Retinal pigment epithelial cell (primary cell): ENCODE measurements at regions not wholly inside any gene's neighbourhood (a gene's known extent, or its start where the extent isn't known, plus 50 kb on each side); places are given as distances from the start of the nearest gene placed in this dataset.

Experiments used
- DNase-seq: peaks from one replicate; pipeline ENCODE4 v3.0.0-alpha.2; 2010; ENCODE audit warnings: low read depth
- H3K4me3 ChIP-seq: 2 replicates; pipeline ENCODE4 v1.5.1; 2011; ENCODE audit warnings: mild to moderate bottlenecking, low read length, control low read depth, moderate library complexity
- TF ChIP-seq, protein P1 (sequence below): conservative IDR thresholded peaks from 2 replicates; pipeline ENCODE4 v1.5.1; 2011; ENCODE audit warnings: low read depth, low read length, control low read depth, inconsistent platforms

DNA sequence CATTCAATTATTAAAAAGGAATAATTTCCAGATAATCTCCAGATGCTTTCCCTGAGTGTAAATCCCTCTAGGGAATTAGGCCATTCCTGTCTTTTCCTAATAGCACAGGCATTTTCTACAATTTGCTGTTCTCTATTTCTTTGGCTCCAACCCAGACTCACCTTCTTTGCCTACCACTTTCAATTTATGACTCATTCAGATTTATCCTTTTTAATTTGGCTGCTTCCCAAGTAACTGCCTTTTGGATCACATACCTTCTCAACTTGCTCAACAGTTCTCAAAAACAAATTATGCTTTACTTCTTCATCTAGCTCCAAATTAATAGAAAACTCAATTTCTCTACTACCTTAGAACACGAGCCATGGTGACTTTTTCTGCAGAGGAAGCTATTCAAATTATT is 1166.3 kb upstream of the PCDH7 start:
- TF ChIP-seq, protein P1, sequence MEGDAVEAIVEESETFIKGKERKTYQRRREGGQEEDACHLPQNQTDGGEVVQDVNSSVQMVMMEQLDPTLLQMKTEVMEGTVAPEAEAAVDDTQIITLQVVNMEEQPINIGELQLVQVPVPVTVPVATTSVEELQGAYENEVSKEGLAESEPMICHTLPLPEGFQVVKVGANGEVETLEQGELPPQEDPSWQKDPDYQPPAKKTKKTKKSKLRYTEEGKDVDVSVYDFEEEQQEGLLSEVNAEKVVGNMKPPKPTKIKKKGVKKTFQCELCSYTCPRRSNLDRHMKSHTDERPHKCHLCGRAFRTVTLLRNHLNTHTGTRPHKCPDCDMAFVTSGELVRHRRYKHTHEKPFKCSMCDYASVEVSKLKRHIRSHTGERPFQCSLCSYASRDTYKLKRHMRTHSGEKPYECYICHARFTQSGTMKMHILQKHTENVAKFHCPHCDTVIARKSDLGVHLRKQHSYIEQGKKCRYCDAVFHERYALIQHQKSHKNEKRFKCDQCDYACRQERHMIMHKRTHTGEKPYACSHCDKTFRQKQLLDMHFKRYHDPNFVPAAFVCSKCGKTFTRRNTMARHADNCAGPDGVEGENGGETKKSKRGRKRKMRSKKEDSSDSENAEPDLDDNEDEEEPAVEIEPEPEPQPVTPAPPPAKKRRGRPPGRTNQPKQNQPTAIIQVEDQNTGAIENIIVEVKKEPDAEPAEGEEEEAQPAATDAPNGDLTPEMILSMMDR = no peak
- peak; percentile 89 for DNase-seq
- H3K4me3 ChIP-seq = no peak overlapping the region

DNA sequence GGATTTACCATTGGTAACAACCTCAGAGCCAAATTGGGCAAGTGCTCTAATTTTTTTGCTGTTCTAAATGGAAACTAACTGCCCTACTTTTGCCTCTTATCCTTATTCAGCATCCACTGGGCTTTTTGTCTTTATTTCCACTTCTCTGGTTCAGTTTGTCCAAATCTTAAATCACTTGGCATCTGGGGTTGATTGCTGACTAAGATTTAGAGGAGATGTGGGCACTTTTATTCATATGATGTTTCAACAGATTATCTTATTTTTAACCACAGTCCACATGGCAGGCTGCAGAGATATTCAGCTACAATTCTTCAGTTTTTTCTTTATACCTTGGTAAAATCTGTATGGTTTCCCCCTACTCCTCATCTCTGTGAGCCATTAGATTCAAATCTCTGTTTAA is 1161.4 kb upstream of the PCDH7 start:
- DNase-seq = peak; percentile 32
- TF ChIP-seq, protein P1 = no peak
- H3K4me3 ChIP-seq = no peak overlapping the region

DNA sequence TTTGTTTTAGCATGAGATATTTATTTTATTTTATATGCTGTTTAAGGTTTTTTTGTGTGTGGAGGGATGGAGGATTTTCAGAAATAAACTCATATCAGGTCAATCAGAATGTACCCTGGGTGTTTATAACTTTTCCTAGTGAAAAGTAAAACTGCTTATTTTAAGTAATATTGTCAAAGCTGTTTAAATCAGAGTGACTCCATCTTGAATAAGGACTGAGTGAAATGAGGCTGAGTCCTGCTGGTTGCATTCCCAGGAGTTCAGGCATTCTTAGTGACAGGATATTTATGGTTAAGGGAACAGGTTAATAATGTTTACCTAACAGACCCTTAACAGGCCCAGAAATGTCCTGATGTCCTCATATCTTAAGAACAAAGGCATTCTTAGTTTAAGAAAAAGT is 1160.9 kb upstream of the PCDH7 start:
- DNase-seq = peak; percentile 24
- TF ChIP-seq, protein P1 = no peak
- no peak overlapping the region for H3K4me3 ChIP-seq

DNA sequence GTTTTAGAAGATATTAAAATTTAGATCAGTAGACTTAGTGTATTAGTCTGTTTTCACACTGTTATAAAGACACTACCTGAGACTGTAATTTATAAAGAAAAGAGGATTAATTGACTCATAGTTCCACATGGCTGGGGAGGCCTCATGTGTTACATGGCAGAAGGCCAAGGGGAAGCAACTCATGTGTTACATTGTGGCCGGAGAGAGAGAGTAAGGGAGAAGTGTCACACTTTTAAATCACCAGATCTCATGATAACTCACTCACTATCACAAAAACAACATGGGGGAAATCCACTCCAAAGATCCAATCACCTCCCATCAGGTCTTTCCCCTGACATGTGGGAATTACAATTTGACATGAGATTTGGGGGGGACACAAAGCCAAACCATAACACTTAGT is 1159.7 kb upstream of the PCDH7 start:
- peak; percentile 82 for DNase-seq
- TF ChIP-seq, protein P1 = no peak
- no peak overlapping the region for H3K4me3 ChIP-seq

DNA sequence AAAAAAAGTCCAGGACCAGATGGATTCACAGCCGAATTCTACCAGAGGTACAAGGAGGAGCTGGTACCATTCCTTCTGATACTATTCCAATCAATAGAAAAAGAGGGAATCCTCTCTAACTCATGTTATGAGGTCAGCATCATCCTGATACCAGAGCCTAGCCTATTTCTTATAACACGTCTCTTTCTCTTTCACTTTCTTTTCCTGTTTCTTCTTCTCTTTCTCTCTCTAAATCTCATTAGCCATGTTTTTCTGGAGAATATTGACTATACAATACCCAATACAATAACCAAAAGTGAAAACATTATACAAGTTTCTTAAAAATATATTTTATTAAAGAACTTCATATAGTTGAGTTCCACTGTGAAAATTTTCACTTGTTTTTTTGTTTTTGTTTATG is 1154.9 kb upstream of the PCDH7 start:
- no peak overlapping the region for H3K4me3 ChIP-seq
- DNase-seq = no peak
- TF ChIP-seq, protein P1 = no peak

DNA sequence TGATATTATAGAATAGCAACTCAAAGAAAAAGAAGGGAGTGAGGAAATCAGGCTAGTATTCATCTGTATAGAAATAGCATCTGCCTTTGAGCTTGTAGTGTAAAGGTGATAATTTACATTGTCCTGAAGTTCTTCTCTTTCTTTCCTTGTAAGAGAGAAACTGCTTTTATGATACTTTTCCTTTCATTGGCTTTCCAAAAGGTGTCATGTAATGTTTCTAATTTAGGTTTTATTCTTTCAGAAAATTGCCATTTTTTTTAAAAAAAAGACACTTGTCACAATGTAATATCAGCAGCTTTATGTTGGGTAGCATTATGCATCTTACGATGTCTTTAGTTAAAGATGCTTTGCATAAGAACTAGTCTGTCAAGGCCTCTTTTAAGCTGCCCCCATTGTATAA is 1153.8 kb upstream of the PCDH7 start:
- TF ChIP-seq, protein P1 = no peak
- no peak overlapping the region for H3K4me3 ChIP-seq
- DNase-seq = no peak

DNA sequence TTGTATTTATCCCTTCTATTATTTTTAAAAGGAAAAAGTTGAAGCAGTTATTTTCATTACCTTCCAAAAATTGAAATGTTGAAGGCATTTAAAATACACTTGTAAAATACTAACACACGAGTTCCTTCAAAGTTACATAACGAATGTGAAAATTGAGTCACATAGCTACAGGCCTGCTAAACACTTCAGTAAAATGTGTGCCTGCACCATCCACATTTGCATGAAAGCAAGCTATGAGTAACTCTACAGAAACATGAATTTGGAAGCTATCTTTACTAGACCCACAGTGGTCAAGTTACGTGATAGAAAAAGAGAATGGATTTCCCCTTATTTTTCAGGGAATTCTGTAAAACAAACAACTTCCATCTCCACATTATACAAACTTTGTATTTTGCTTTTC is 1148.8 kb upstream of the PCDH7 start:
- DNase-seq = no peak
- no peak overlapping the region for H3K4me3 ChIP-seq
- TF ChIP-seq, protein P1 = no peak
